GM12892 (cell line): ENCODE measurements at regions not wholly inside any gene's neighbourhood (a gene's known extent, or its start where the extent isn't known, plus 50 kb on each side); places are given as distances from the start of the nearest gene placed in this dataset.

Source experiments
- POLR2A ChIP-seq: IDR thresholded peaks from 2 replicates; pipeline ENCODE4 v1.6.1; 2011; ENCODE audit warnings: low read depth, low read length, control low read depth
- TAF1 ChIP-seq: IDR thresholded peaks from 2 replicates; pipeline ENCODE4 v1.6.1; 2011; ENCODE audit warnings: low read depth, mild to moderate bottlenecking, control low read depth, low read length, borderline replicate concordance

GRCh38 chr10:59012839-59013238 is 163.6 kb upstream of the PHYHIPL start:
- no peak for TF ChIP-seq POLR2A
- TF ChIP-seq TAF1: no peak
